Fibroblast of lung (primary cell): ENCODE measurements at regions not wholly inside any gene's neighbourhood (a gene's known extent, or its start where the extent isn't known, plus 50 kb on each side); places are given as distances from the start of the nearest gene placed in this dataset.

Experiments
- DNase-seq, 2 donors: peaks; one replicate each; pipeline versions ENCODE4 v3.0.0 to v3.0.0-alpha.2; 2010; ENCODE audit warnings: low read depth in 2 of 2
- H2AFZ ChIP-seq: 2 replicates; pipeline ENCODE4 v1.5.1; 2012; ENCODE audit warnings: low read length, control low read depth, inconsistent platforms
- H3K27ac ChIP-seq: 2 replicates; pipeline ENCODE4 v1.5.1; 2011; ENCODE audit warnings: low read length, control low read depth; ENCODE audit not compliant: insufficient read depth
- H3K27me3 ChIP-seq: 2 replicates; pipeline ENCODE4 v1.5.1; 2011; ENCODE audit warnings: mild to moderate bottlenecking, low read length; ENCODE audit not compliant: control insufficient read depth, insufficient read depth
- H3K36me3 ChIP-seq: 2 replicates; pipeline ENCODE4 v1.5.1; 2011; ENCODE audit warnings: low read length; ENCODE audit not compliant: control insufficient read depth, insufficient read depth
- H3K4me1 ChIP-seq: 2 replicates; pipeline ENCODE4 v1.5.1; 2011; ENCODE audit warnings: low read length; ENCODE audit not compliant: control insufficient read depth, insufficient read depth; ENCODE audit errors: extremely low read depth
- H3K4me2 ChIP-seq: 2 replicates; pipeline ENCODE4 v1.5.1; 2011; ENCODE audit warnings: low read length, control low read depth; ENCODE audit not compliant: insufficient read depth; ENCODE audit errors: extremely low read depth
- H3K4me3 ChIP-seq, 4 experiments: fragments of 200-600 bp in 1 of 4; sonication (generic) in 1 of 4; replicated peaks in 1 of 4; 2 replicates each; pipeline ENCODE4 v1.5.1; 2011 to 2016; ENCODE audit warnings: low read length in 4 of 4, low read depth in 3 of 4, mild to moderate bottlenecking in 3 of 4, control low read depth in 2 of 4, inconsistent platforms in 1 of 4, mixed read lengths in 1 of 4; ENCODE audit not compliant: insufficient read depth in 1 of 4; ENCODE audit errors: control extremely low read depth in 1 of 4
- H3K79me2 ChIP-seq: 2 replicates; pipeline ENCODE4 v1.5.1; 2012; ENCODE audit warnings: mild to moderate bottlenecking, low read length, inconsistent platforms; ENCODE audit not compliant: control insufficient read depth, insufficient read depth
- H3K9ac ChIP-seq: 2 replicates; pipeline ENCODE4 v1.5.1; 2011; ENCODE audit warnings: mild to moderate bottlenecking, low read length, control low read depth; ENCODE audit not compliant: insufficient read depth
- H3K9me3 ChIP-seq: 2 replicates; pipeline ENCODE4 v1.5.1; 2012; ENCODE audit warnings: low read depth, low read length; ENCODE audit not compliant: control insufficient read depth, insufficient read depth
- H4K20me1 ChIP-seq: 2 replicates; pipeline ENCODE4 v1.5.1; 2011; ENCODE audit warnings: low read length; ENCODE audit not compliant: control insufficient read depth, insufficient read depth; ENCODE audit errors: extremely low read depth
- EZH2 ChIP-seq: IDR thresholded peaks from 2 replicates; pipeline ENCODE4 v1.5.1; 2012; ENCODE audit warnings: low read length, control low read depth, mild to moderate bottlenecking; ENCODE audit errors: missing control alignments
- TF ChIP-seq, protein P1 (sequence below), 2 donors: IDR thresholded peaks in 1 of 2; conservative IDR thresholded peaks in 1 of 2; 1 replicate in 1 of 2; 2 replicates in 1 of 2; pipeline ENCODE4 v1.5.1; 2011 to 2012; ENCODE audit warnings: low read length in 2 of 2, control low read depth in 1 of 2, inconsistent platforms in 1 of 2, low read depth in 1 of 2, mild to moderate bottlenecking in 1 of 2

- no peaks in the 10 kb centered on the region for H3K79me2 ChIP-seq
- H3K4me2 ChIP-seq = peak overlapping the region; percentile 48
- H3K27me3 ChIP-seq = no peaks in the 10 kb centered on the region
- H2AFZ ChIP-seq = peak overlapping the region; percentile 78
- no peaks in the 10 kb centered on the region for H3K36me3 ChIP-seq
- no peak overlapping the region for H3K9ac ChIP-seq
- H3K9me3 ChIP-seq = no peaks in the 10 kb centered on the region
- TF ChIP-seq, protein P1, sequence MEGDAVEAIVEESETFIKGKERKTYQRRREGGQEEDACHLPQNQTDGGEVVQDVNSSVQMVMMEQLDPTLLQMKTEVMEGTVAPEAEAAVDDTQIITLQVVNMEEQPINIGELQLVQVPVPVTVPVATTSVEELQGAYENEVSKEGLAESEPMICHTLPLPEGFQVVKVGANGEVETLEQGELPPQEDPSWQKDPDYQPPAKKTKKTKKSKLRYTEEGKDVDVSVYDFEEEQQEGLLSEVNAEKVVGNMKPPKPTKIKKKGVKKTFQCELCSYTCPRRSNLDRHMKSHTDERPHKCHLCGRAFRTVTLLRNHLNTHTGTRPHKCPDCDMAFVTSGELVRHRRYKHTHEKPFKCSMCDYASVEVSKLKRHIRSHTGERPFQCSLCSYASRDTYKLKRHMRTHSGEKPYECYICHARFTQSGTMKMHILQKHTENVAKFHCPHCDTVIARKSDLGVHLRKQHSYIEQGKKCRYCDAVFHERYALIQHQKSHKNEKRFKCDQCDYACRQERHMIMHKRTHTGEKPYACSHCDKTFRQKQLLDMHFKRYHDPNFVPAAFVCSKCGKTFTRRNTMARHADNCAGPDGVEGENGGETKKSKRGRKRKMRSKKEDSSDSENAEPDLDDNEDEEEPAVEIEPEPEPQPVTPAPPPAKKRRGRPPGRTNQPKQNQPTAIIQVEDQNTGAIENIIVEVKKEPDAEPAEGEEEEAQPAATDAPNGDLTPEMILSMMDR (conservative IDR thresholded peaks at IDR 0.05 in 1 of 2, IDR thresholded peaks at IDR 0.05 in 1 of 2; ENCODE audit: low read depth in 1 of 2, low read length in 2 of 2) = no peak
- no peak for TF ChIP-seq EZH2
- H3K4me3 ChIP-seq = no peak overlapping the region
- H4K20me1 ChIP-seq = no peaks in the 10 kb centered on the region
- H3K27ac ChIP-seq = no peak overlapping the region
- no peak for DNase-seq
- no peaks in the 10 kb centered on the region for H3K4me1 ChIP-seq
Measured at GRCh38 chr5:123279136-123279535, 144.1 kb downstream of the CEP120 start.

- no peak for DNase-seq
Measured at GRCh38 chr5:123278284-123278683, 144.9 kb downstream of the CEP120 start.

DNA sequence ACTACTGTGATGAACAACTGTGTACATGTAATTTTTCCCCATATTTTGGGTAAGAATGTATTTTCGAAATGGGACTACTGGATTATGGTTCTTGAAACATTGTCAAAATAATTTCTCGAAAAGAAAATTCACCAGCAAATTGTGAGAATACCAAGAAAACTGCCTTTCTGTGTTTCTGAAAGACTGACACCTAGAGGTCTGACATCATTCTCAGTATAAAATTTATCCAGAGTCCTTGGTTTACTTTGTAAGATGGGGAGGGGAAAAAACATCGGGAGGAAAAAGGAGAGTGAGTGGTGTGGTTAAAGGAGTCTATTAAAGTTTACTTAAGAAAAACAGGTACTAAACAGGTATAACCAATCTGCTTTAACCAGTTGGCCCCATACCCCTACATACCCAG is 149.2 kb downstream of the CEP120 start:
- Histone ChIP-seq H2AFZ (no peak overlapping the region), H3K4me3 (no peak overlapping the region), H3K9me3 (no peaks in the 10 kb centered on the region), H3K27me3 (no peaks in the 10 kb centered on the region), H3K27ac (no peak overlapping the region), H3K4me1 (no peaks in the 10 kb centered on the region), H3K79me2 (no peaks in the 10 kb centered on the region), H3K9ac (no peak overlapping the region), H3K4me2 (no peak overlapping the region), H4K20me1 (no peaks in the 10 kb centered on the region), H3K36me3 (no peaks in the 10 kb centered on the region)
- no peak for DNase-seq
- no peak for TF ChIP-seq EZH2
- TF ChIP-seq, protein P1 (conservative IDR thresholded peaks at IDR 0.05 in 1 of 2, IDR thresholded peaks at IDR 0.05 in 1 of 2; ENCODE audit: low read depth in 1 of 2, low read length in 2 of 2) = peak in 1 of 2 donors; percentile 24

More at GRCh38 chr5:123278284-123278683, 144.9 kb downstream of the CEP120 start:
- no peaks in the 10 kb centered on the region for H4K20me1 ChIP-seq
- no peaks in the 10 kb centered on the region for H3K79me2 ChIP-seq
- H2AFZ ChIP-seq = no peak overlapping the region
- H3K9ac ChIP-seq = no peak overlapping the region
- no peak overlapping the region for H3K27ac ChIP-seq
- no peak overlapping the region for H3K4me2 ChIP-seq
- no peaks in the 10 kb centered on the region for H3K4me1 ChIP-seq
- no peak overlapping the region for H3K4me3 ChIP-seq
- H3K36me3 ChIP-seq = no peaks in the 10 kb centered on the region
- H3K27me3 ChIP-seq = no peaks in the 10 kb centered on the region
- H3K9me3 ChIP-seq = no peaks in the 10 kb centered on the region
- no peak for TF ChIP-seq EZH2
- TF ChIP-seq, protein P1 (conservative IDR thresholded peaks at IDR 0.05 in 1 of 2, IDR thresholded peaks at IDR 0.05 in 1 of 2; ENCODE audit: low read depth in 1 of 2, low read length in 2 of 2) = no peak
